C4-2B (cell line): ENCODE measurements at regions not wholly inside any gene's neighbourhood (a gene's known extent, or its start where the extent isn't known, plus 50 kb on each side); places are given as distances from the start of the nearest gene placed in this dataset.

Experiments used
- CTCF ChIP-seq: fragments of 450-650 bp; conservative IDR thresholded peaks from 2 replicates; pipeline ENCODE4 v1.5.1; 2017; ENCODE audit warnings: mild to moderate bottlenecking
- ZFX ChIP-seq: fragments of 450-650 bp; IDR thresholded peaks from 2 replicates; pipeline ENCODE4 v1.6.1; 2017

- TF ChIP-seq CTCF = no peak
- no peak for TF ChIP-seq ZFX
Measured at GRCh38 chrX:39988496-39988895, 109.3 kb downstream of the BCOR start.
